HEK293 (cell line): ENCODE measurements at regions not wholly inside any gene's neighbourhood (a gene's known extent, or its start where the extent isn't known, plus 50 kb on each side); places are given as distances from the start of the nearest gene placed in this dataset.

Experiments used
- ZNF10 ChIP-seq: fragments of 450-650 bp; formaldehyde crosslinking; IDR thresholded peaks from 2 replicates; pipeline ENCODE4 v1.5.1; 2017; ENCODE audit warnings: missing biosample characterization, missing genetic modification characterization
- ZNF350 ChIP-seq: fragments of 450-650 bp; formaldehyde crosslinking; IDR thresholded peaks from 2 replicates; pipeline ENCODE4 v1.5.0; 2017; ENCODE audit warnings: missing biosample characterization, mild to moderate bottlenecking, missing genetic modification characterization
- ZNF501 ChIP-seq: fragments of 450-650 bp; formaldehyde crosslinking; IDR thresholded peaks from 2 replicates; pipeline ENCODE4 v1.5.1; 2016; ENCODE audit warnings: missing biosample characterization, missing genetic modification characterization
- ZNF529 ChIP-seq: fragments of 450-650 bp; formaldehyde crosslinking; IDR thresholded peaks from 2 replicates; pipeline ENCODE4 v1.5.1; 2017; ENCODE audit warnings: missing genetic modification characterization, missing biosample characterization; ENCODE audit not compliant: insufficient replicate concordance
- TF ChIP-seq, protein P1 (sequence below): IDR thresholded peaks from 2 replicates; pipeline ENCODE4 v1.6.1; 2011; ENCODE audit warnings: mild to moderate bottlenecking, low read depth, low read length, borderline replicate concordance
- TF ChIP-seq, protein P2 (sequence below): fragments of 450-650 bp; formaldehyde crosslinking; IDR thresholded peaks from 2 replicates; pipeline ENCODE4 v1.5.1; 2016; ENCODE audit warnings: missing biosample characterization, missing genetic modification characterization
- TF ChIP-seq, protein P3 (sequence below): fragments of 450-650 bp; formaldehyde crosslinking; IDR thresholded peaks from 2 replicates; pipeline ENCODE4 v1.5.1; 2016; ENCODE audit warnings: missing biosample characterization, missing genetic modification characterization
- TF ChIP-seq, protein P4 (sequence below): fragments of 450-650 bp; formaldehyde crosslinking; IDR thresholded peaks from 2 replicates; pipeline ENCODE4 v1.5.1; 2016; ENCODE audit warnings: missing biosample characterization, missing genetic modification characterization

DNA sequence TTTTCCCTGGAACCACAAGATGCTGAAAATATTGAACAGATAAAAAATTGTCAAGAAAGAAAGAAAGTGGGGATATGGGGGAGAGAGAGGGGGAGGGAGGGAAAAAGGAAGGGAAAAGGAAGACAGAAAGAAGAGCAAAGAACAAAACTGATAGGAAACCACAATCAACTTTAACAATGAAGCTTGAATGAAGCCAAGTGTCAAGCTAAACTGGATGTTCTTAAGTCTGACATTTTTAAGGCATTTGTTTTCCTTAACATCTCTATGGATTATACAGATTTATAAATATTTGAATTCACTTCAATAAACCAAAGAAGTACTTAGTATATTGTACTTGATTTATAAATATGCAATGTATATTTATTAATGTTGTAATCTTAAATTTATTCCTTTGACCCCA, 197.6 kb upstream of the SMLR1 start:
- TF ChIP-seq ZNF501: no peak
- TF ChIP-seq, protein P1, sequence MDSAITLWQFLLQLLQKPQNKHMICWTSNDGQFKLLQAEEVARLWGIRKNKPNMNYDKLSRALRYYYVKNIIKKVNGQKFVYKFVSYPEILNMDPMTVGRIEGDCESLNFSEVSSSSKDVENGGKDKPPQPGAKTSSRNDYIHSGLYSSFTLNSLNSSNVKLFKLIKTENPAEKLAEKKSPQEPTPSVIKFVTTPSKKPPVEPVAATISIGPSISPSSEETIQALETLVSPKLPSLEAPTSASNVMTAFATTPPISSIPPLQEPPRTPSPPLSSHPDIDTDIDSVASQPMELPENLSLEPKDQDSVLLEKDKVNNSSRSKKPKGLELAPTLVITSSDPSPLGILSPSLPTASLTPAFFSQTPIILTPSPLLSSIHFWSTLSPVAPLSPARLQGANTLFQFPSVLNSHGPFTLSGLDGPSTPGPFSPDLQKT: no peak
- TF ChIP-seq, protein P2, sequence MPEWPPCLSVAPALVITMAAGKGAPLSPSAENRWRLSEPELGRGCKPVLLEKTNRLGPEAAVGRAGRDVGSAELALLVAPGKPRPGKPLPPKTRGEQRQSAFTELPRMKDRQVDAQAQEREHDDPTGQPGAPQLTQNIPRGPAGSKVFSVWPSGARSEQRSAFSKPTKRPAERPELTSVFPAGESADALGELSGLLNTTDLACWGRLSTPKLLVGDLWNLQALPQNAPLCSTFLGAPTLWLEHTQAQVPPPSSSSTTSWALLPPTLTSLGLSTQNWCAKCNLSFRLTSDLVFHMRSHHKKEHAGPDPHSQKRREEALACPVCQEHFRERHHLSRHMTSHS: no peak
- no peak for TF ChIP-seq ZNF529 (tag by site-specific recombination)
- TF ChIP-seq, protein P3, sequence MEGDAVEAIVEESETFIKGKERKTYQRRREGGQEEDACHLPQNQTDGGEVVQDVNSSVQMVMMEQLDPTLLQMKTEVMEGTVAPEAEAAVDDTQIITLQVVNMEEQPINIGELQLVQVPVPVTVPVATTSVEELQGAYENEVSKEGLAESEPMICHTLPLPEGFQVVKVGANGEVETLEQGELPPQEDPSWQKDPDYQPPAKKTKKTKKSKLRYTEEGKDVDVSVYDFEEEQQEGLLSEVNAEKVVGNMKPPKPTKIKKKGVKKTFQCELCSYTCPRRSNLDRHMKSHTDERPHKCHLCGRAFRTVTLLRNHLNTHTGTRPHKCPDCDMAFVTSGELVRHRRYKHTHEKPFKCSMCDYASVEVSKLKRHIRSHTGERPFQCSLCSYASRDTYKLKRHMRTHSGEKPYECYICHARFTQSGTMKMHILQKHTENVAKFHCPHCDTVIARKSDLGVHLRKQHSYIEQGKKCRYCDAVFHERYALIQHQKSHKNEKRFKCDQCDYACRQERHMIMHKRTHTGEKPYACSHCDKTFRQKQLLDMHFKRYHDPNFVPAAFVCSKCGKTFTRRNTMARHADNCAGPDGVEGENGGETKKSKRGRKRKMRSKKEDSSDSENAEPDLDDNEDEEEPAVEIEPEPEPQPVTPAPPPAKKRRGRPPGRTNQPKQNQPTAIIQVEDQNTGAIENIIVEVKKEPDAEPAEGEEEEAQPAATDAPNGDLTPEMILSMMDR (tag by site-specific recombination): no peak
- TF ChIP-seq ZNF10 (tag by site-specific recombination): no peak
- TF ChIP-seq, protein P4, sequence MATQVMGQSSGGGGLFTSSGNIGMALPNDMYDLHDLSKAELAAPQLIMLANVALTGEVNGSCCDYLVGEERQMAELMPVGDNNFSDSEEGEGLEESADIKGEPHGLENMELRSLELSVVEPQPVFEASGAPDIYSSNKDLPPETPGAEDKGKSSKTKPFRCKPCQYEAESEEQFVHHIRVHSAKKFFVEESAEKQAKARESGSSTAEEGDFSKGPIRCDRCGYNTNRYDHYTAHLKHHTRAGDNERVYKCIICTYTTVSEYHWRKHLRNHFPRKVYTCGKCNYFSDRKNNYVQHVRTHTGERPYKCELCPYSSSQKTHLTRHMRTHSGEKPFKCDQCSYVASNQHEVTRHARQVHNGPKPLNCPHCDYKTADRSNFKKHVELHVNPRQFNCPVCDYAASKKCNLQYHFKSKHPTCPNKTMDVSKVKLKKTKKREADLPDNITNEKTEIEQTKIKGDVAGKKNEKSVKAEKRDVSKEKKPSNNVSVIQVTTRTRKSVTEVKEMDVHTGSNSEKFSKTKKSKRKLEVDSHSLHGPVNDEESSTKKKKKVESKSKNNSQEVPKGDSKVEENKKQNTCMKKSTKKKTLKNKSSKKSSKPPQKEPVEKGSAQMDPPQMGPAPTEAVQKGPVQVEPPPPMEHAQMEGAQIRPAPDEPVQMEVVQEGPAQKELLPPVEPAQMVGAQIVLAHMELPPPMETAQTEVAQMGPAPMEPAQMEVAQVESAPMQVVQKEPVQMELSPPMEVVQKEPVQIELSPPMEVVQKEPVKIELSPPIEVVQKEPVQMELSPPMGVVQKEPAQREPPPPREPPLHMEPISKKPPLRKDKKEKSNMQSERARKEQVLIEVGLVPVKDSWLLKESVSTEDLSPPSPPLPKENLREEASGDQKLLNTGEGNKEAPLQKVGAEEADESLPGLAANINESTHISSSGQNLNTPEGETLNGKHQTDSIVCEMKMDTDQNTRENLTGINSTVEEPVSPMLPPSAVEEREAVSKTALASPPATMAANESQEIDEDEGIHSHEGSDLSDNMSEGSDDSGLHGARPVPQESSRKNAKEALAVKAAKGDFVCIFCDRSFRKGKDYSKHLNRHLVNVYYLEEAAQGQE (tag by site-specific recombination): no peak
- TF ChIP-seq ZNF350 (tag by site-specific recombination): no peak
